ENCODE measurements at regions not wholly inside any gene's neighbourhood (a gene's known extent, or its start where the extent isn't known, plus 50 kb on each side); places are given as distances from the start of the nearest gene placed in this dataset.

- no peak for DNase-seq
These were observed 248.0 kb upstream of the PRDM1 start for GRCh38 chr6:105838171-105838570.

- DNase-seq = no peak
These were observed 249.2 kb upstream of the PRDM1 start for GRCh38 chr6:105836889-105837288.

- no peak for DNase-seq
These were observed 249.8 kb upstream of the PRDM1 start for GRCh38 chr6:105836379-105836778.

- no peak for DNase-seq
These were observed 250.8 kb upstream of the PRDM1 start for GRCh38 chr6:105835373-105835772.

GRCh38 chr6:105833959-105834947, 251.9 kb upstream of the PRDM1 start:
- no peak for DNase-seq

GRCh38 chr6:105832313-105832761, 253.8 kb upstream of the PRDM1 start:
- DNase-seq = no peak

GRCh38 chr6:105831311-105832097, 254.6 kb upstream of the PRDM1 start:
- DNase-seq = no peak

GRCh38 chr6:105825210-105825609, 260.9 kb upstream of the PRDM1 start:
- DNase-seq = no peak

- no peak for DNase-seq
These were observed 261.4 kb upstream of the PRDM1 start for GRCh38 chr6:105824732-105825131.

GRCh38 chr6:105821777-105822176, 264.4 kb upstream of the PRDM1 start:
- DNase-seq = no peak

- DNase-seq = no peak
These were observed 265.1 kb upstream of the PRDM1 start for GRCh38 chr6:105821027-105821426.

GRCh38 chr6:105819745-105820144, 266.4 kb upstream of the PRDM1 start:
- DNase-seq = no peak

- no peak for DNase-seq
These were observed 267.6 kb upstream of the PRDM1 start for GRCh38 chr6:105818505-105818904.

GRCh38 chr6:105817961-105818360, 268.2 kb upstream of the PRDM1 start:
- no peak for DNase-seq

- DNase-seq = no peak
These were observed 268.8 kb upstream of the PRDM1 start for GRCh38 chr6:105817370-105817769.

- DNase-seq = no peak
These were observed 269.3 kb upstream of the PRDM1 start for GRCh38 chr6:105816847-105817246.

GRCh38 chr6:105815661-105816555, 270.2 kb upstream of the PRDM1 start:
- DNase-seq = no peak

- DNase-seq = peak; percentile 58 to 65
These were observed 271.2 kb upstream of the PRDM1 start for GRCh38 chr6:105814745-105815536.

GRCh38 chr6:105810922-105811482, 275.1 kb upstream of the PRDM1 start:
- no peak for DNase-seq

- no peak for DNase-seq
These were observed 275.8 kb upstream of the PRDM1 start for GRCh38 chr6:105810105-105810921.

GRCh38 chr6:105808571-105808970, 277.6 kb upstream of the PRDM1 start:
- DNase-seq = no peak

Measured in NCI-H187 (cell line).